GM12892 (cell line): ENCODE measurements at regions not wholly inside any gene's neighbourhood (a gene's known extent, or its start where the extent isn't known, plus 50 kb on each side); places are given as distances from the start of the nearest gene placed in this dataset.

Experiments used
- DNase-seq: peaks from one replicate; pipeline ENCODE4 v3.0.0; 2011; ENCODE audit not compliant: insufficient read length
- FAIRE-seq: peaks from 2 replicates; lab custom pipeline; 2011; peaks lifted over from hg19 to GRCh38; lab: Jason Lieb, UNC
- POLR2A ChIP-seq: IDR thresholded peaks from 2 replicates; pipeline ENCODE4 v1.6.1; 2011; ENCODE audit warnings: low read depth, low read length, control low read depth
- POLR2AphosphoS5 ChIP-seq: IDR thresholded peaks from 2 replicates; pipeline ENCODE4 v1.6.1; 2011; ENCODE audit warnings: low read depth, low read length, control low read depth
- TAF1 ChIP-seq: IDR thresholded peaks from 2 replicates; pipeline ENCODE4 v1.6.1; 2011; ENCODE audit warnings: low read depth, mild to moderate bottlenecking, control low read depth, low read length, borderline replicate concordance

- no peak for DNase-seq
- FAIRE-seq, result no peak
- TF ChIP-seq POLR2AphosphoS5, result no peak
- TF ChIP-seq TAF1, result no peak
- TF ChIP-seq POLR2A, result no peak
Observed at GRCh38 chr7:106339513-106340246, 54.9 kb upstream of the NAMPT start.

DNA sequence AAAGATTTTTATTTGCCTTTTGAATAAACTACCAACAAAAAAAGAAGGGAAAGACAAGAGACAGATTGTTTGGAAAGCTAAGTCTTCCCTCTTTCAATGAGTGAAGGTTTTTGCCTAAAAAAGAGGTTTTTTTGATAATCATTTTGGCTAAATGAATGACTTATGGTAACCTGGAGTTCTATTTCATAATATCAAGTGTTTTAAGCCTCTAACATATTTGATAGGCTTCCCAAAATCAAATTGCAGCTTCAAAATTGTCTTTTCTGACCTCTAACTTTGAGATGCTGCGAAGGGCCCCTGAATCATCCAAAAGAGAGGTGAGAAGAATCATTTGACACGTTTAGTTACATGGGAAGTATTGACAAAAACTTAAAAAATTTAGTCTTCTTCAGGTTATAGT lies 53.0 kb upstream of the NAMPT start:
- TF ChIP-seq TAF1 (no peak), POLR2AphosphoS5 (no peak), POLR2A (no peak)
- FAIRE-seq, result no peak
- no peak for DNase-seq

GRCh38 chr7:106335814-106336213 lies 51.0 kb upstream of the NAMPT start:
- DNase-seq (no peak), FAIRE-seq (no peak)
- no peak for TF ChIP-seq TAF1
- no peak for TF ChIP-seq POLR2AphosphoS5
- TF ChIP-seq POLR2A, result no peak
